ENCODE measurements at regions not wholly inside any gene's neighbourhood (a gene's known extent, or its start where the extent isn't known, plus 50 kb on each side); places are given as distances from the start of the nearest gene placed in this dataset.

- Histone ChIP-seq H3K36me3 (no peaks in the 10 kb centered on the region), H3K4me1 (ENCODE audit: low read depth) (peaks cover 32% of the 10 kb centered on the region), H3K27me3 (no peaks in the 10 kb centered on the region), H3K27ac (peak overlapping the region; percentile 50), H3K4me3 (no peak overlapping the region), H3K9me3 (ENCODE audit: low read depth) (no peaks in the 10 kb centered on the region)
- TF ChIP-seq, protein P1, sequence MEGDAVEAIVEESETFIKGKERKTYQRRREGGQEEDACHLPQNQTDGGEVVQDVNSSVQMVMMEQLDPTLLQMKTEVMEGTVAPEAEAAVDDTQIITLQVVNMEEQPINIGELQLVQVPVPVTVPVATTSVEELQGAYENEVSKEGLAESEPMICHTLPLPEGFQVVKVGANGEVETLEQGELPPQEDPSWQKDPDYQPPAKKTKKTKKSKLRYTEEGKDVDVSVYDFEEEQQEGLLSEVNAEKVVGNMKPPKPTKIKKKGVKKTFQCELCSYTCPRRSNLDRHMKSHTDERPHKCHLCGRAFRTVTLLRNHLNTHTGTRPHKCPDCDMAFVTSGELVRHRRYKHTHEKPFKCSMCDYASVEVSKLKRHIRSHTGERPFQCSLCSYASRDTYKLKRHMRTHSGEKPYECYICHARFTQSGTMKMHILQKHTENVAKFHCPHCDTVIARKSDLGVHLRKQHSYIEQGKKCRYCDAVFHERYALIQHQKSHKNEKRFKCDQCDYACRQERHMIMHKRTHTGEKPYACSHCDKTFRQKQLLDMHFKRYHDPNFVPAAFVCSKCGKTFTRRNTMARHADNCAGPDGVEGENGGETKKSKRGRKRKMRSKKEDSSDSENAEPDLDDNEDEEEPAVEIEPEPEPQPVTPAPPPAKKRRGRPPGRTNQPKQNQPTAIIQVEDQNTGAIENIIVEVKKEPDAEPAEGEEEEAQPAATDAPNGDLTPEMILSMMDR (IDR thresholded peaks at IDR 0.05; ENCODE audit: low read depth, low read length): no peak
- peak in 1 of 2 donors; percentile 12 for DNase-seq (ENCODE audit: low read depth in 1 of 2, low spot score in 1 of 2)
These were observed 1343.8 kb upstream of the IGFBP7 start for GRCh38 chr4:58453956-58454355.

GRCh38 chr4:58451707-58452106 is 1341.5 kb upstream of the IGFBP7 start:
- Histone ChIP-seq H3K9me3 (ENCODE audit: low read depth) (no peaks in the 10 kb centered on the region), H3K27ac (no peak overlapping the region), H3K4me3 (no peak overlapping the region), H3K36me3 (no peaks in the 10 kb centered on the region), H3K27me3 (no peaks in the 10 kb centered on the region), H3K4me1 (ENCODE audit: low read depth) (peaks cover 32% of the 10 kb centered on the region)
- TF ChIP-seq, protein P1 (IDR thresholded peaks at IDR 0.05; ENCODE audit: low read depth, low read length): no peak
- DNase-seq (ENCODE audit: low read depth in 1 of 2, low spot score in 1 of 2): no peak

GRCh38 chr4:58435871-58436270 is 1325.7 kb upstream of the IGFBP7 start:
- no peaks in the 10 kb centered on the region for H3K4me1 ChIP-seq (ENCODE audit: low read depth)
- H3K36me3 ChIP-seq: no peaks in the 10 kb centered on the region
- H3K4me3 ChIP-seq: no peak overlapping the region
- no peaks in the 10 kb centered on the region for H3K9me3 ChIP-seq (ENCODE audit: low read depth)
- no peak for DNase-seq (ENCODE audit: low read depth in 1 of 2, low spot score in 1 of 2)
- TF ChIP-seq, protein P1 (IDR thresholded peaks at IDR 0.05; ENCODE audit: low read depth, low read length): no peak
- H3K27me3 ChIP-seq: no peaks in the 10 kb centered on the region
- H3K27ac ChIP-seq: no peak overlapping the region

DNA sequence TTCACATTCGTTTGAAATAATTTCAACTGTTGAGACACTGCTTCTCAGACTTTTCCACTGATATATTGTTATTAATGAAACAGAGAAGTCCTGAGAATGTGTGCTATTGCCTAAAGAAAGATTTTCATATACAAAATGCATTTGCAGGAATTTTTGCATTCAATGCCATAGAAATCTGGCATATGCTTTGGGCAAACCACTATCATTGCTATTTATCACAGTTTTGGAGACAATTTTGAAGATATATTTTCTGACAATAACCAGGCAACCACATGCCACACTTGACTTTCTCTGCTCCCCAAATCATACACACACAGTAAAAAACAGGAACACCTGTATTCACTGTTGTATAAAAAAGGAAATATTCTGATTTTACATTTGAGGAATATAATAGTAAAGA is 1303.7 kb upstream of the IGFBP7 start:
- no peaks in the 10 kb centered on the region for H3K9me3 ChIP-seq (ENCODE audit: low read depth)
- H3K27me3 ChIP-seq: no peaks in the 10 kb centered on the region
- no peaks in the 10 kb centered on the region for H3K36me3 ChIP-seq
- no peaks in the 10 kb centered on the region for H3K4me1 ChIP-seq (ENCODE audit: low read depth)
- TF ChIP-seq, protein P1 (IDR thresholded peaks at IDR 0.05; ENCODE audit: low read depth, low read length): no peak
- DNase-seq (ENCODE audit: low read depth in 1 of 2, low spot score in 1 of 2): no peak
- H3K4me3 ChIP-seq: no peak overlapping the region
- no peak overlapping the region for H3K27ac ChIP-seq

DNA sequence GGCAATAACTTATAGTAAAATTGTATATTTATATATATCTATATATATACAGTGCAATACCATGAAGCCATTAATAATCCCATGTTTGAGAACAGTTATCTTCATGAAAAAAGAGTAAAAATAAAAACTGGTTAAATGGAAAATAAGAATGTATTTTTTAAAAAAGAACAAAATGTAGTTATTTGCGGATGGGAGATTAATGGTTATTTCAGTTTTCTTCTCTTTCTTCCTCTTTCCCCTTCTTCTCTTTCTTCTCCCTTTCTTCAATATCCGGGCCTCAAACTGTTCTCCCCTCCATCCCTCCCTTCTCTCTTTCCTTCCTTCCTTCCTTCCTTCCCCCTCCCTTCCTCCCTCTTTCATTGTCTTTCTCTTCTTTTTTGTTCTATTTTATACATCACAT is 1301.7 kb upstream of the IGFBP7 start:
- TF ChIP-seq, protein P1 (IDR thresholded peaks at IDR 0.05; ENCODE audit: low read depth, low read length): no peak
- Histone ChIP-seq H3K9me3 (ENCODE audit: low read depth) (no peaks in the 10 kb centered on the region), H3K36me3 (no peaks in the 10 kb centered on the region), H3K27ac (no peak overlapping the region), H3K4me3 (no peak overlapping the region), H3K4me1 (ENCODE audit: low read depth) (peaks cover 7% of the 10 kb centered on the region), H3K27me3 (no peaks in the 10 kb centered on the region)
- no peak for DNase-seq (ENCODE audit: low read depth in 1 of 2, low spot score in 1 of 2)

DNA sequence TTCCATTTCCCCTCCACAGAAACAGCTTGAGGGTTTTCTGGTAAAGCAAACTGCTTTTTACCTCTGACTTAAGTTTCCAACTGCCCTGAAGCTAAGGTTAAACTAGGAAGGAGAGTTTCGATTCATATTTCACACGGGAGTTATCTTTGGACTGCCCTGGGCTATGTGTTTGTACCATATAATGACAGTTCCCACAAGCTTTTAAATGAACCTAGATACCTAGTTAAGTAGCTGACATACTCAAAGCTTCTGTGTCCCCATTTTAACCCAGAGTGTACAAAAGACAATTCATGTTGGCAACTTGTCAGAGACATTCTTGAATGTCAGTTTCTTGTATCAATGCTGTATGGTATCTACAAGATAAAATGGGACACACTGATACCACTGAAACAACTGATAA is 1296.6 kb upstream of the IGFBP7 start:
- TF ChIP-seq, protein P1 (IDR thresholded peaks at IDR 0.05; ENCODE audit: low read depth, low read length): no peak
- peaks cover 7% of the 10 kb centered on the region for H3K4me1 ChIP-seq (ENCODE audit: low read depth)
- peak overlapping the region; percentile 94 for H3K27ac ChIP-seq
- no peaks in the 10 kb centered on the region for H3K36me3 ChIP-seq
- no peaks in the 10 kb centered on the region for H3K9me3 ChIP-seq (ENCODE audit: low read depth)
- no peaks in the 10 kb centered on the region for H3K27me3 ChIP-seq
- H3K4me3 ChIP-seq: no peak overlapping the region
- DNase-seq (ENCODE audit: low read depth in 1 of 2, low spot score in 1 of 2): peak in 1 of 2 donors; percentile 79

Measured in cardiac muscle cell (in vitro differentiated cells and primary cell).